GM19463 (cell line): ENCODE measurements at regions not wholly inside any gene's neighbourhood (a gene's known extent, or its start where the extent isn't known, plus 50 kb on each side); places are given as distances from the start of the nearest gene placed in this dataset.
A peak's percentile ranks its signal among the peaks of the same experiment; 100 is the strongest.
"Not testable (repeated sequence)": the region's sequence is repeated elsewhere in the genome, so short reads cannot be mapped to it uniquely, and the experiment has no call there.

Experiments
- ATAC-seq: cut with Tn5 transposase; IDR thresholded peaks from one replicate; pipeline ENCODE4 v1.9.1; 2021; ENCODE audit warnings: mild to moderate bottlenecking, moderate library complexity; ENCODE audit not compliant: unreplicated experiment

- no peak for ATAC-seq
Observed at GRCh38 chr5:157963761-157964160, 104.8 kb upstream of the CLINT1 start.

- ATAC-seq, result no peak
Observed at GRCh38 chr5:157963244-157963643, 104.3 kb upstream of the CLINT1 start.

- not testable (repeated sequence) for ATAC-seq
Observed at GRCh38 chr5:157962686-157963085, 103.7 kb upstream of the CLINT1 start.

- ATAC-seq, result no peak
Observed at GRCh38 chr5:157961896-157962590, 103.1 kb upstream of the CLINT1 start.

GRCh38 chr5:157961176-157961575 is 102.2 kb upstream of the CLINT1 start:
- ATAC-seq, result no peak

- no peak for ATAC-seq
Observed at GRCh38 chr5:157959370-157959769, 100.4 kb upstream of the CLINT1 start.

- no peak for ATAC-seq
Observed at GRCh38 chr5:157956271-157956885, 97.4 kb upstream of the CLINT1 start.

- ATAC-seq, result no peak
Observed at GRCh38 chr5:157955541-157956172, 96.7 kb upstream of the CLINT1 start.

GRCh38 chr5:157952374-157952685 is 93.4 kb upstream of the CLINT1 start:
- no peak for ATAC-seq

- ATAC-seq, result no peak
Observed at GRCh38 chr5:157951673-157952373, 92.9 kb upstream of the CLINT1 start.

- ATAC-seq, result no peak
Observed at GRCh38 chr5:157949520-157949919, 90.6 kb upstream of the CLINT1 start.

- ATAC-seq, result peak; percentile 94
Observed at GRCh38 chr5:157948738-157949410, 89.9 kb upstream of the CLINT1 start.

- ATAC-seq, result no peak
Observed at GRCh38 chr5:157947156-157947555, 88.2 kb upstream of the CLINT1 start.

GRCh38 chr5:157945822-157946221 is 86.9 kb upstream of the CLINT1 start:
- not testable (repeated sequence) for ATAC-seq

GRCh38 chr5:157944938-157945337 is 86.0 kb upstream of the CLINT1 start:
- ATAC-seq, result no peak

GRCh38 chr5:157944077-157944633 is 85.2 kb upstream of the CLINT1 start:
- ATAC-seq, result no peak

- ATAC-seq, result no peak
Observed at GRCh38 chr5:157942595-157942994, 83.7 kb upstream of the CLINT1 start.

- ATAC-seq, result no peak
Observed at GRCh38 chr5:157941616-157942015, 82.7 kb upstream of the CLINT1 start.

GRCh38 chr5:157938101-157938500 is 79.2 kb upstream of the CLINT1 start:
- ATAC-seq, result not testable (repeated sequence)

- not testable (repeated sequence) for ATAC-seq
Observed at GRCh38 chr5:157936776-157937501, 78.0 kb upstream of the CLINT1 start.
